ENCODE measurements at regions not wholly inside any gene's neighbourhood (a gene's known extent, or its start where the extent isn't known, plus 50 kb on each side); places are given as distances from the start of the nearest gene placed in this dataset.

GRCh38 chr12:107436376-107436775, 249.2 kb upstream of the PWP1 start:
- TF ChIP-seq CTCF (IDR thresholded peaks at IDR 0.05) (no peak), POLR2A (IDR thresholded peaks at IDR 0.05) (no peak)

Measured in testis (tissue), 2 donors.